ENCODE measurements at regions not wholly inside any gene's neighbourhood (a gene's known extent, or its start where the extent isn't known, plus 50 kb on each side); places are given as distances from the start of the nearest gene placed in this dataset.

GRCh38 chr18:39841482-39842365, 2113.3 kb upstream of the PIK3C3 start:
- Histone ChIP-seq H3K4me1 (ENCODE audit: insufficient read depth, low read length, severe bottlenecking) (no peaks in the 10 kb centered on the region), H3K9me2 (ENCODE audit: low read depth, low read length) (no peaks in the 10 kb centered on the region), H3K27ac (ENCODE audit: low read depth, low read length, poor library complexity, severe bottlenecking) (no peak overlapping the region), H3K27me3 (ENCODE audit: insufficient read depth, low read length) (no peaks in the 10 kb centered on the region), H3K9ac (ENCODE audit: low read length) (no peak overlapping the region), H3F3A (ENCODE audit: insufficient read depth, low read length) (no peaks in the 10 kb centered on the region), H3K9me3 (ENCODE audit: low read length) (no peaks in the 10 kb centered on the region), H3K79me2 (ENCODE audit: insufficient read depth, low read length) (no peaks in the 10 kb centered on the region), H2AFZ (ENCODE audit: low read length) (no peak overlapping the region), H3K4me3 (ENCODE audit: low read depth, low read length, poor library complexity, severe bottlenecking) (no peak overlapping the region), H4K20me1 (ENCODE audit: insufficient read depth, low read length) (no peaks in the 10 kb centered on the region), H3K36me3 (ENCODE audit: insufficient read depth, low read length) (no peaks in the 10 kb centered on the region), H3K4me2 (ENCODE audit: low read length) (no peak overlapping the region)
- TF ChIP-seq EZH2 (IDR thresholded peaks at IDR 0.05; ENCODE audit: borderline replicate concordance, low read length) (no peak), CTCF (IDR thresholded peaks at IDR 0.05; ENCODE audit: low read length) (no peak)

- Histone ChIP-seq H2AFZ (ENCODE audit: low read length) (no peak overlapping the region), H4K20me1 (ENCODE audit: insufficient read depth, low read length) (no peaks in the 10 kb centered on the region), H3K27me3 (ENCODE audit: insufficient read depth, low read length) (no peaks in the 10 kb centered on the region), H3K79me2 (ENCODE audit: insufficient read depth, low read length) (no peaks in the 10 kb centered on the region), H3K4me3 (ENCODE audit: low read depth, low read length, poor library complexity, severe bottlenecking) (no peak overlapping the region), H3K9me2 (ENCODE audit: low read depth, low read length) (no peaks in the 10 kb centered on the region), H3K36me3 (ENCODE audit: insufficient read depth, low read length) (no peaks in the 10 kb centered on the region), H3K9ac (ENCODE audit: low read length) (no peak overlapping the region), H3K4me2 (ENCODE audit: low read length) (no peak overlapping the region), H3F3A (ENCODE audit: insufficient read depth, low read length) (no peaks in the 10 kb centered on the region), H3K4me1 (ENCODE audit: insufficient read depth, low read length, severe bottlenecking) (no peaks in the 10 kb centered on the region), H3K9me3 (ENCODE audit: low read length) (no peaks in the 10 kb centered on the region), H3K27ac (ENCODE audit: low read depth, low read length, poor library complexity, severe bottlenecking) (no peak overlapping the region)
- TF ChIP-seq CTCF (IDR thresholded peaks at IDR 0.05; ENCODE audit: low read length) (no peak), EZH2 (IDR thresholded peaks at IDR 0.05; ENCODE audit: borderline replicate concordance, low read length) (no peak)
Measured at GRCh38 chr18:39840856-39841481, 2114.1 kb upstream of the PIK3C3 start.

GRCh38 chr18:39840406-39840805, 2114.6 kb upstream of the PIK3C3 start:
- H3K4me2 ChIP-seq (ENCODE audit: low read length): no peak overlapping the region
- no peaks in the 10 kb centered on the region for H3K79me2 ChIP-seq (ENCODE audit: insufficient read depth, low read length)
- no peaks in the 10 kb centered on the region for H3K4me1 ChIP-seq (ENCODE audit: insufficient read depth, low read length, severe bottlenecking)
- TF ChIP-seq EZH2 (IDR thresholded peaks at IDR 0.05; ENCODE audit: borderline replicate concordance, low read length) (no peak), CTCF (IDR thresholded peaks at IDR 0.05; ENCODE audit: low read length) (no peak)
- no peak overlapping the region for H3K27ac ChIP-seq (ENCODE audit: low read depth, low read length, poor library complexity, severe bottlenecking)
- no peak overlapping the region for H3K9ac ChIP-seq (ENCODE audit: low read length)
- no peaks in the 10 kb centered on the region for H3F3A ChIP-seq (ENCODE audit: insufficient read depth, low read length)
- no peak overlapping the region for H2AFZ ChIP-seq (ENCODE audit: low read length)
- H3K9me3 ChIP-seq (ENCODE audit: low read length): no peaks in the 10 kb centered on the region
- no peaks in the 10 kb centered on the region for H3K9me2 ChIP-seq (ENCODE audit: low read depth, low read length)
- no peak overlapping the region for H3K4me3 ChIP-seq (ENCODE audit: low read depth, low read length, poor library complexity, severe bottlenecking)
- H3K36me3 ChIP-seq (ENCODE audit: insufficient read depth, low read length): no peaks in the 10 kb centered on the region
- H3K27me3 ChIP-seq (ENCODE audit: insufficient read depth, low read length): no peaks in the 10 kb centered on the region
- H4K20me1 ChIP-seq (ENCODE audit: insufficient read depth, low read length): no peaks in the 10 kb centered on the region
